ENCODE measurements at regions not wholly inside any gene's neighbourhood (a gene's known extent, or its start where the extent isn't known, plus 50 kb on each side); places are given as distances from the start of the nearest gene placed in this dataset.

- no peak for DNase-seq
These were observed 55.2 kb downstream of the TTC32 start for GRCh38 chr2:19846567-19846966.

GRCh38 chr2:19846030-19846429 lies 55.8 kb downstream of the TTC32 start:
- peak; percentile 65 for DNase-seq

- DNase-seq = no peak
These were observed 56.4 kb downstream of the TTC32 start for GRCh38 chr2:19845323-19845920.

- no peak for DNase-seq
These were observed 57.0 kb downstream of the TTC32 start for GRCh38 chr2:19844750-19845149.

- DNase-seq = no peak
These were observed 57.7 kb downstream of the TTC32 start for GRCh38 chr2:19843992-19844515.

GRCh38 chr2:19841918-19842693 lies 59.7 kb downstream of the TTC32 start:
- DNase-seq = no peak

- DNase-seq = no peak
These were observed 62.3 kb downstream of the TTC32 start for GRCh38 chr2:19839438-19839837.

- no peak for DNase-seq
These were observed 63.2 kb downstream of the TTC32 start for GRCh38 chr2:19838616-19839015.

GRCh38 chr2:19837235-19837766 lies 64.5 kb downstream of the TTC32 start:
- DNase-seq = peak; percentile 41

GRCh38 chr2:19835781-19836281 lies 66.0 kb downstream of the TTC32 start:
- DNase-seq = no peak

GRCh38 chr2:19833978-19834377 lies 67.8 kb downstream of the TTC32 start:
- no peak for DNase-seq

- DNase-seq = no peak
These were observed 72.1 kb downstream of the TTC32 start for GRCh38 chr2:19829672-19830071.

GRCh38 chr2:19826874-19827273 lies 74.9 kb downstream of the TTC32 start:
- no peak for DNase-seq

GRCh38 chr2:19823507-19823906 lies 78.3 kb downstream of the TTC32 start:
- no peak for DNase-seq

GRCh38 chr2:19819097-19820065 lies 82.4 kb downstream of the TTC32 start:
- no peak for DNase-seq

- DNase-seq = no peak
These were observed 83.2 kb downstream of the TTC32 start for GRCh38 chr2:19818543-19818942.

- no peak for DNase-seq
These were observed 83.7 kb downstream of the TTC32 start for GRCh38 chr2:19818039-19818438.

- no peak for DNase-seq
These were observed 86.0 kb downstream of the TTC32 start for GRCh38 chr2:19815746-19816145.

- no peak for DNase-seq
These were observed 89.6 kb downstream of the TTC32 start for GRCh38 chr2:19812166-19812565.

GRCh38 chr2:19811186-19811585 lies 90.6 kb downstream of the TTC32 start:
- no peak for DNase-seq

GRCh38 chr2:19810637-19811036 lies 91.1 kb downstream of the TTC32 start:
- no peak for DNase-seq

- no peak for DNase-seq
These were observed 91.6 kb downstream of the TTC32 start for GRCh38 chr2:19810148-19810547.

GRCh38 chr2:19809206-19809605 lies 92.6 kb downstream of the TTC32 start:
- no peak for DNase-seq
